ENCODE measurements at regions not wholly inside any gene's neighbourhood (a gene's known extent, or its start where the extent isn't known, plus 50 kb on each side); places are given as distances from the start of the nearest gene placed in this dataset.

DNA sequence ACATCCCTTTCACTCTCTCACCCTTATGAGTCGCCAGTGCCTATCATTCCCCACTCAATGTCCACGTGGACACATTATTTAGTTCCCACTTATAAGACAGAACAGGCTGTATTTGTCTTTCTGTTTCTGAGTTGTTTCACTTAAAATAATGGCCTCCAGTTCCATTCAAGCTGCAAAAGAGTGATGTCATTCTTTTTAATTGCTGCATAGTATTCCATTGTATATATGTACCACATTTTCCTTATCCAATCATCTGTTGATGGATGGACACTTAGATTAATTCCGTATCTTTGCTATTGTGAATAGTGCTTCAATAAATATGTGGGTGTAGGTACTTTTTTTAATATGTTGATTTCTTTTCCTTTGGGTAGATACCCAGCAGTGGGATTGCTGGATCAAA lies 79.1 kb downstream of the ZNF365 start:
- DNase-seq (ENCODE audit: low read depth in 2 of 2) = no peak

DNA sequence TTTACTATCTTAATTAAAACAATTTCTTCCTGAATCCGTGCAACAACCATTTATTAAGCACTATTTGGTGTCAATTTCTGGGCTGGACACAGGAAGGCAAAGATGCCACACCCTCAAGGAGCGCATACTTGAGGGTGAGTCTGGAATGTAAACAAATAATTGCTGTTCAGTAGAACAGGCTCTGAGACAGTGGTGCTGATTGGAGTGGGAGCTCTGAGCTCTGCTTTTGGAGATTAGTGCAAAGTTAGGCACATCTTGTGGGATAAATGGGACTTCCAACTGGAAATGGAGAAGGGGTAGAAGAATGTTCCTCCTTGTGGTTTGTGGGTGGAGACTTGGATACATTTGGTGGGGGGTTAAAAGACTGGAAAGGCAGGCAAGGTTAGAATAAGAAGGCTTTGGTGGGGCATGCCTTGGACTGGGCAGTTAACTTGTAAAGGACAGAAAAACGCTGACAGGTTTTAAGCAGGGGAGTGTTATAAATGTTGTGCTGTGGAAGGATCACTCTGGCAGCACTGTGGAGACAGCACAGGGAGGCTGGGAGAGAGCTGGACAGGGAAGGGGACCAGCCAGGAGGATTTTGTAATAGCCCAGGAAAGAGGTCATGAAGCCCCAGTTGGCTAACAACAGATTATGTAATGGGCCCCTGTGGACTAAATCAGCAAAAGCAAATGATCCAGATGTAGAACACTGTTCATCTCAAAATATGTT lies 80.7 kb downstream of the ZNF365 start:
- DNase-seq (ENCODE audit: low read depth in 2 of 2) = no peak

- DNase-seq (ENCODE audit: low read depth in 2 of 2) = no peak
Observed at GRCh38 chr10:62456611-62457101, 82.5 kb downstream of the ZNF365 start.

- DNase-seq (ENCODE audit: low read depth in 2 of 2) = no peak
Observed at GRCh38 chr10:62457196-62457595, 83.0 kb downstream of the ZNF365 start.

DNA sequence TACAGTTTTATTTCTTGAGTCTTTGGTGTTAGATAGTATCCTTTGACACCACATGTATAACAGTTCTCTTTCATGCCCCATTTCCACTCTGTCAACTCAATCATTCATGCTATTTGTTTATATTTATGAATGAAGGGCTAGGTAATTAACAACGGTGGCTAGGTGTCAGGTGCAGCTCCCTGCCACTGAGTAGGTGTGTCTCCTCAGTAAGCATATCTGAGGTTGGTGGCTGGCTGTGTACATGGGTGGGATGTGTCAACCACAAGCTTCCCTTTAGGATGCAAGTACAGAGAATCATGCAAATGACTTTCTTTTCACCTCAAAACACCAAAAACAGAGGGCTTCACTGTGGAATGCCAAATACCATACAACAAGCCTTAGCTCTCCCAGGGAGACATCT lies 83.4 kb downstream of the ZNF365 start:
- no peak for DNase-seq (ENCODE audit: low read depth in 2 of 2)

DNA sequence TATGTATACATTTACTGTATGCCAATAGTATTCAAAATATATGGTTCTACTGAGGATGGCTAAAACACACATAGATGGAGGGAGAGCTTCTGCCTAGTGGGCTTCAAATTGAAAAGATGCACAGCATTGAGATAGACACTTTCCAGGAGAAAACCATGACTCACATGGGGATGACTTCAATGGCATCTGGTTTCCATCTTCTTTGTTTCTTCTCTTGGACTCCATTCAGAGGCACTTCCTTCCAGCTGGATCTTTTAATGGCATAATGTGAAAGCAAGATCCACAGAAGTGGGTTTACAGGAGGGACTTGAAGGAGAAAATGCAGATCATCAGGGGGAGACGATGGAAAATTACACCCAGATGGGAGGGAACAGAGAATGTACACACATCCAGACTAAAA lies 84.9 kb downstream of the ZNF365 start:
- DNase-seq (ENCODE audit: low read depth in 2 of 2) = no peak

GRCh38 chr10:62459500-62459899 lies 85.3 kb downstream of the ZNF365 start:
- DNase-seq (ENCODE audit: low read depth in 2 of 2) = no peak

GRCh38 chr10:62460393-62460792 lies 86.2 kb downstream of the ZNF365 start:
- no peak for DNase-seq (ENCODE audit: low read depth in 2 of 2)

DNA sequence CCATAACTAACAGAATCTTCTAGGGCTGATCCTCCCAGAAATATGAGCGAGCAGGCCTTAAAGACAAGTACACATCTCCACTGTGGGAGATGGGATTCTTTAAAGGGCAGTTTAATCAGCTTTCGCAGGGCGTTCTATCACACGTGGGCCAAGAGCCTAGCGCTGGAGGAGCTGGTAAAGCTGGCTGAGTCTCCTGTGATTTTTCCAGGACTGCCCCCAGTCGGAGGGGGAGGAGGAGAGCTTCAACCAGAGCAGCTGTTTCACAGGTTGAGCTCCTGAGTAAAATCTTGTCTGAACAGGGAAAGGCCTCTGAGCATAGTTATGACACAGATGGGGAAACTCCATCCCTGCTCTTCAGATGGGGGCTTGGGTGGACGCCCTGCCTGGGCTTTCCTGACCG lies 87.0 kb downstream of the ZNF365 start:
- DNase-seq (ENCODE audit: low read depth in 2 of 2) = no peak

DNA sequence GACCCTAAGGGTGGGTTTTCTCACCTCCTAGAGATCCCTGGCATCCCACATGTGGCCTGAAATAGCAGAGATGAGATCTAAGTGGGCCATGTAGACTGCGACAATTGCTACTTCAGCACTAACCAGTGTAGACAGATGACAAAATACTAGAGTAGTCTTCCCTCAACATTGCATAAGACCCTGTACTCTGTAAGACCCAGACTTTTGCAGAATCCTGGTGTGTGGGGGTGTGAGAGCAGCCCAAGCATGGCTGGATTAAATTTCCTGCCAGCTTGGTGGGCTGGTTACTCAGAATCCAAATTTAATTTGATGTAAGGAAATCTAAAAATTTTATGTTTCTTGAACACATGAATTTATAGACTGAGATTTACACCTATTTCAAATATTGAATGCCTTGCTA lies 88.3 kb downstream of the ZNF365 start:
- no peak for DNase-seq (ENCODE audit: low read depth in 2 of 2)

- DNase-seq (ENCODE audit: low read depth in 2 of 2) = no peak
Observed at GRCh38 chr10:62463364-62463763, 89.2 kb downstream of the ZNF365 start.

GRCh38 chr10:62464308-62464707 lies 90.1 kb downstream of the ZNF365 start:
- no peak for DNase-seq (ENCODE audit: low read depth in 2 of 2)

DNA sequence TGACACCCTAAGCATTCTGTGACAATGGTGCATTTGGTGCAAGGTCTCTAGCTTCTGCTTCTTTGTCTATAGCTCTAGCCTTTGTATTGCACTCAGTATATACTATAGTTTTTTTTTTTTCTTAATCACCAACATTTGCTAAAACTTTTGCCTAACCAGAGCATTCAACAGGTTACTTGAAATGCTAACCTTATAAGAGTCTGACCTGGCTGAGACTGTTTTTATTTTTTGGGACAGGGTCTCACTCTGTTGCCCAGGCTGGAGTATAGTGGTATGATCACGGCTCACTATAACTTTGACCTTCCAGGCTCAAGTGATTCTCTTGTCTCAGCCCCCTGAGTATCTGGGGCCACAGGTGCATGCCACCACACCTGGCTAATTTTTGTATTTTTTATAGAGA lies 92.4 kb downstream of the ZNF365 start:
- no peak for DNase-seq (ENCODE audit: low read depth in 2 of 2)

- DNase-seq (ENCODE audit: low read depth in 2 of 2) = no peak
Observed at GRCh38 chr10:62467527-62467926, 93.4 kb downstream of the ZNF365 start.

DNA sequence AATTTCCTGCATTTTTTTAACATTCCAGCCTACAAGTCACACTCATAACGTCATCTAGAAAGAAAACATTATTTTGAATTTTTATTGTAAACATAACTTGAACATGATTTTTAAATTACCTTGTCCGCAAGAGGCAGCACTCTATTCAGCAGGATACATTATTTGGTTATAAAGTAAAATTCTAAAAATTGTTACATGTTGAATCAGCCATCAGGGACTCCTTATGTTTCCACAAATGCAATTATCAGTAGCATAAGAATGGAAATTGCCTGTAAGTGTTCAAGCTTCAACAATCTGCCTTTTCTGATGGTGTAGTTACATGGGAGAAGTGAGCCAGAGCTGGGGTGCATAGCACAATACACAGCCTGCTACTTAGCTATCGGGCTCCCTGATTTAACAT lies 97.5 kb downstream of the ZNF365 start:
- no peak for DNase-seq (ENCODE audit: low read depth in 2 of 2)

DNA sequence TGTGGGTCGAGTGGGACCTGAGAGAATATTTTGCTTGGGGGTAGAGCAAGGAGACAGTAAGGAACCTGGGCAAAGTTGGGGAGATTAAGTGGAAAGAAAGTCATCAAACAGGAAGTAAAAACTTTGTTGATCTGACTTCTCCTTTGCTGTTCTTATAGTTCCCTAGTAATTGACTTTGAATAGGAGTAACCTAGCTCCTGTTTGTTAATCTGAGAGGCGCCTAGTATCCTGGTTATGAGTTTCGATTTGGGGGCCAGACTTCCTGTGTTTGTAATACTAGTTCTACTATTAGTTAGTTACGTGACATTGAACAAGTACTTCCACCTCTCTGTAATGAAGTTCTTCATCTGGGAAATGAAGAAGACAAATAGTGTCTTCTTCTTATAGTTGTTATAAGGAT lies 99.1 kb downstream of the ZNF365 start:
- no peak for DNase-seq (ENCODE audit: low read depth in 2 of 2)

DNA sequence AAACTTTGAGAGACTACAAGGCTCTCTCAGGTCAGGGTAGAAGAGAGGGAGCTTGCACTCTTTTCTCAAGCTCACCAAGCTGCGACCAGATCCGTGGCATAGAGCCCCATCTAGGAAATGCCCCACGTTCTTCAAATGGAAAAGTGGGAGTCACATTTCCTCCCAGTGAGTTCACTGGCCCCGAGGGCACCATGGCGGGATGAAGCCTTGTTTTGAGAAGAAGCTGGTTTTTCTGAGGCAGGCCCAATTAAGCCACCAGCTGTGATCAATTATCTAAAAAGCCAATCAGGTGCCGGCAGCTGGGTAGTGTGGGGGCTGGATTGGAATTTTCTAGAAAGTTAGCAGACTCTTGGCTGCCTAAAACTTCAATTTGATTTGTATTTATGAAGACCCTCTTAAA lies 101.4 kb downstream of the ZNF365 start:
- no peak for DNase-seq (ENCODE audit: low read depth in 2 of 2)

DNA sequence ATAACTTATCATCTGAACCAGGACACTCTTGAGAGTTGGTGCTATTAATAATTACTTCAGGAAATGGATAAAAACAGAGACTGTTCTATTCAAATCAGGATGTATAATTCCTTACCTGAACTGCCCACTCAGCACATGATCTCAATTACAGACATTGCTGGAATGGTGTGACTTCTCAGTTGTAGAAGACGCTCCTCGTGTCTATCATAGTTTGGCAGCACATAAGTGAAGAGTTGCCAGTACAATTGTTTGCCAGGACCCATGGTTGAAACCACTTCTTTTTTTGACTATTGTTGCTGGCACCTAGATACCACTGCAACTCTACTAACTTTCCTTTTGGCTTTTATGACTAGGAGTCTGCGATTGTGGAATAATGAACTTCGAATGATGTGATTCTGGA lies 105.4 kb downstream of the ZNF365 start:
- no peak for DNase-seq (ENCODE audit: low read depth in 2 of 2)

DNA sequence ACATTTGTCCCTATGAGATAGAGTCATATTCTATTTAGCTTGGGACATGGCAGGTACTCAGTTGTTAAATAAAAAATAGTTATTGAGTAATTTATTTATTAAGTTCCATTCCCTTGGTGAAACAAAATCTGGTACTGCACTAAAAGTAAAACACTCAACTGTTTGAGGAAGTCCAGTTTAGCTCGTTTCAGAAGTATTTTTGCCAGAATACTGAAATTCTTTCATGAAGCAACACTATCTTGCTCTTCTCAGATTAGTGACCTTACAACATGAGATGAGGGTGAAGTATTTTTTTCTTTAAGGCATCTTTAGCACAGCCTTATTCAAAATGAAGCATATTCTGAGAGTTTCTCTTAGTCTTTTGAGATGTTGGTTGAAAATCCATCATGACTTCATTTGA lies 106.0 kb downstream of the ZNF365 start:
- DNase-seq (ENCODE audit: low read depth in 2 of 2) = no peak

DNA sequence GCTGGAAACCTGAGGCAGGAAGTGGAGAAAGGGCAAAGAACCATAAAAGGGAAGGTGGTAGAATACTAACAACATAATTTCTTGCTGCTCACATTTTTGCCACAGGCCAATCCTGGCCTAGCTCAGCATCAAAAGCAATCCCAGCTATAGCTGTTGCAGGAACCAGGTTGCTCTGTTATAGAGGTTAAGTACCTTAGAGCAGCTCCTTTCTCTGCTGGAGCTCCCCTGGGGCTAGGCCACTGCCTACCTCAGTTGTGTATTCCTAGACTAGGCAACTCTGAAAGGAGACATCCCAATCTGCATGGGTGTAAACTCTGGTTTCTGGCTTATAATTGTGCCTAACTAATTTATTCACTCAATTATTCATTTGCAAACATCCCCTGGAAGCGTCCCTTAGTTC lies 108.4 kb downstream of the ZNF365 start:
- DNase-seq (ENCODE audit: low read depth in 2 of 2) = no peak

DNA sequence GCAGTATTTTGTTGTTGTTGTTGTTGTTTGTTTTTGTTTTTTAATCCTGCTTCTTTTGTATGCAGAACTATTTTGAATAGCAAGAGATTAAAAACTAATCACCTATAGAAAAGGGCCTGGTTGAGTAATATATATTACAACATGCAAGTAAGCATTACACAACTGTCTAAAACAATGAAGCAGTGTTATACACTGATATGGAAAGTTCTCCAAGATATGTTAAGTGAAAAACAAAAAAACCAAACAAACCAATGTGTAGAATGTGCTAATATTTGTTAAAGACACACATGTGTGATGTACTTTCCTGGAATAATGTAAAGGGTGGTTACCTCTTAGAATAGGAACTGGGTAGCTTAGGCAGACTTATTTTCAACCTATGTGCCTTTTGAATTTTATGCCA lies 117.4 kb downstream of the ZNF365 start:
- no peak for DNase-seq (ENCODE audit: low read depth in 2 of 2)

- no peak for DNase-seq (ENCODE audit: low read depth in 2 of 2)
Observed at GRCh38 chr10:62492012-62492869, 118.1 kb downstream of the ZNF365 start.

DNA sequence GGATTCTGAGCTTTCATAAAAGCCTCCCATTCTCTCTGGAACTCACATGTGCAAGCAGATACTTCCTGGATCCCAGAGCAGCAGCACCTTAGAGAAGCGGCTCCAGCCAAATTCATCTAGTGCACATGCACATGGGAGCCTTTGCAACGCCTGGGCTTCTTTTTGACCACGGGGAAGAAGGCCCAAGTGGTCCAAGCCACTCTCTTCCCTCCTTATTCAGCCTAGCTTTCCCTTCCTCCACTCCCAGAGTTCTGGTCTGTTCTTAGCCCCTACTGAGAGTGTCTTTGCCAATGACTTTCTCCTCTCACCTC lies 118.7 kb downstream of the ZNF365 start:
- DNase-seq (ENCODE audit: low read depth in 2 of 2) = no peak

Measured in stimulated activated CD8-positive, alpha-beta memory T cell treated with anti-CD3 and anti-CD28 coated beads, Interleukin-15, amount 100 ng/mL, for 48 hours (primary cell).